OCI-LY7 (cell line): ENCODE measurements at regions not wholly inside any gene's neighbourhood (a gene's known extent, or its start where the extent isn't known, plus 50 kb on each side); places are given as distances from the start of the nearest gene placed in this dataset.

ENCODE experiments used
- BruUV-seq: library from RNA; stranded (reverse); fragments of 400-500 nt; replicated peaks from 2 replicates; lab custom pipeline; 2021; lab: Mats Ljungman, UMichigan
- CTCF ChIA-PET: fragments of 300-600 bp; sonication (Branson Sonifier 250); formaldehyde crosslinking; loops from one replicate; lab custom pipeline; 2022; ENCODE audit warnings: antibody characterized with exemption; ENCODE audit not compliant: unreplicated experiment; lab: Charles Lee
- POLR2A ChIA-PET: fragments of 300-600 bp; sonication (Branson Sonifier 250); formaldehyde crosslinking; loops from one replicate; lab custom pipeline; 2022; ENCODE audit warnings: antibody characterized with exemption; lab: Charles Lee
- DNase-seq: peaks from one replicate; pipeline ENCODE4 v3.0.0-alpha.2; 2015; ENCODE audit warnings: low spot score
- H2AFZ ChIP-seq: fragments of 200-600 bp; sonication (generic), shearing (Covaris generic); 2 replicates; pipeline ENCODE4 v1.6.1; 2014; ENCODE audit warnings: mild to moderate bottlenecking, antibody characterized with exemption, low read length, moderate library complexity
- H3K27ac ChIP-seq: fragments of 200-600 bp; sonication (generic); 2 replicates; pipeline ENCODE4 v1.5.1; 2014; ENCODE audit warnings: mixed run types, low read depth, mild to moderate bottlenecking, moderate library complexity, low read length, inconsistent platforms; ENCODE audit not compliant: poor library complexity, severe bottlenecking
- H3K36me3 ChIP-seq: fragments of 200-600 bp; sonication (generic); 2 replicates; pipeline ENCODE4 v1.6.1; 2014; ENCODE audit warnings: mild to moderate bottlenecking, antibody characterized with exemption, low read length, moderate library complexity, mixed read lengths; ENCODE audit not compliant: insufficient read depth
- H3K4me1 ChIP-seq: fragments of 200-600 bp; sonication (generic); 2 replicates; pipeline ENCODE4 v1.5.1; 2014; ENCODE audit warnings: mild to moderate bottlenecking, low read length; ENCODE audit not compliant: insufficient read depth, poor library complexity, severe bottlenecking
- H3K4me2 ChIP-seq: fragments of 200-600 bp; sonication (generic); 2 replicates; pipeline ENCODE4 v1.6.1; 2014; ENCODE audit warnings: mild to moderate bottlenecking, low read length
- H3K4me3 ChIP-seq: fragments of 200-600 bp; sonication (generic); 2 replicates; pipeline ENCODE4 v1.5.1; 2014; ENCODE audit warnings: mild to moderate bottlenecking, low read depth, low read length; ENCODE audit not compliant: poor library complexity, severe bottlenecking
- H3K79me2 ChIP-seq: fragments of 200-600 bp; sonication (generic); 2 replicates; pipeline ENCODE4 v1.6.1; 2016; ENCODE audit warnings: low read depth, mild to moderate bottlenecking, low read length, moderate library complexity, mixed read lengths; ENCODE audit not compliant: insufficient read depth
- H3K9me2 ChIP-seq: fragments of 200-600 bp; sonication (generic); 2 replicates; pipeline ENCODE4 v1.6.1; 2016; ENCODE audit warnings: mild to moderate bottlenecking, low read length, mixed read lengths; ENCODE audit not compliant: insufficient read depth
- H3K9me3 ChIP-seq: fragments of 200-600 bp; sonication (generic); 2 replicates; pipeline ENCODE4 v1.6.1; 2014; ENCODE audit warnings: mild to moderate bottlenecking, mixed run types, low read length, mixed read lengths
- H4K20me1 ChIP-seq: fragments of 200-600 bp; sonication (generic); 2 replicates; pipeline ENCODE4 v1.6.1; 2014; ENCODE audit warnings: mild to moderate bottlenecking, antibody characterized with exemption, low read length, moderate library complexity, mixed read lengths; ENCODE audit not compliant: insufficient read depth
- EZH2phosphoT487 ChIP-seq: fragments of 200-600 bp; sonication (generic); IDR thresholded peaks from 2 replicates; pipeline ENCODE4 v1.6.1; 2018; ENCODE audit warnings: low read depth, borderline replicate concordance, mild to moderate bottlenecking, mixed run types, antibody characterized with exemption, low read length, moderate library complexity, mixed read lengths
- intact Hi-C: fragments of 100-400 bp; cut with micrococcal nuclease; formaldehyde crosslinking; loops from one replicate; pipeline ENCODE4 v1.10.0; 2022; ENCODE audit not compliant: unreplicated experiment
- TF ChIP-seq, protein P1 (sequence below): fragments of 200-600 bp; sonication (generic); conservative IDR thresholded peaks from 2 replicates; pipeline ENCODE4 v1.5.1; 2014; ENCODE audit warnings: mild to moderate bottlenecking, antibody characterized with exemption, low read length, moderate library complexity, mixed read lengths

DNA sequence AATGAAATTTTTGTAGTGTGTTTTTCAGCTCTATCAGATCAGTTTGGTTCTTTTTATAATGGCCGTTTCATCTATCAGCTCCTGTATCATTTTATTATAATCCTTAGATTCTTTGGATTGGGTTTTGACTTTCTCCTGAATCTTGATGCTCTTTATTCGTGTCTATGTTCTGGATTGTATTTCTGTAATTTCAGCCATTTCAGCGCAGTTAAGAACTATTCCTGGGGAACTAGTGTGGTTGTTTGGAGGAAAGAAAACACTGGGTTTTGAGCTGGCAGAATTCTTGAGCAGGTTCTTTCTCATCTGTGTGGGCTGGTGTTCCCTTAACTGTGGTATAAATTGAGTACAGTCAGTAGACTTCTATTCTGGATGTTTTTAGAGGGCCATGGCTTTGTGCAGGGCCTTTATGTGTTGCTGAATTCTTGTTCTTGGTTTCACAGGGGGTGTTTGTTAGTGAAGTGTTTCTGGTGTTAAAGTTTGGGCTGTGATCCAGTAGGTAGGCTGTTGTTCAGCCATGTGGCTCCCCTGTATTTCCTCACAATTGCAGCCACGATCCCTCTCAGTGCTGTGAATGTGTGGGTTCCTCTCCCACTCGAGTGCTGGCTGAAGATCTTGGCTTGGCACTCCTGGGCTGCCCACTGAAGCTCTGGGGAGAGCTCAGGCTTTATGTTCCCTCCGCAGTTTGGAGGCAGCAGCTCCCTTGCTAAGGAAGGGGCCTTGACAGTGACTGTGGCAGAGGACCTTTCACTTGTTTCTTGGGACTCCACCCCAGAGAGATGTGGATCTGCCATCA, 56.0 kb upstream of the CCDC190 start:
- H2AFZ ChIP-seq = no peak overlapping the region
- H3K9me3 ChIP-seq = no peaks in the 10 kb centered on the region
- no peaks in the 10 kb centered on the region for H3K4me1 ChIP-seq
- TF ChIP-seq, protein P1, sequence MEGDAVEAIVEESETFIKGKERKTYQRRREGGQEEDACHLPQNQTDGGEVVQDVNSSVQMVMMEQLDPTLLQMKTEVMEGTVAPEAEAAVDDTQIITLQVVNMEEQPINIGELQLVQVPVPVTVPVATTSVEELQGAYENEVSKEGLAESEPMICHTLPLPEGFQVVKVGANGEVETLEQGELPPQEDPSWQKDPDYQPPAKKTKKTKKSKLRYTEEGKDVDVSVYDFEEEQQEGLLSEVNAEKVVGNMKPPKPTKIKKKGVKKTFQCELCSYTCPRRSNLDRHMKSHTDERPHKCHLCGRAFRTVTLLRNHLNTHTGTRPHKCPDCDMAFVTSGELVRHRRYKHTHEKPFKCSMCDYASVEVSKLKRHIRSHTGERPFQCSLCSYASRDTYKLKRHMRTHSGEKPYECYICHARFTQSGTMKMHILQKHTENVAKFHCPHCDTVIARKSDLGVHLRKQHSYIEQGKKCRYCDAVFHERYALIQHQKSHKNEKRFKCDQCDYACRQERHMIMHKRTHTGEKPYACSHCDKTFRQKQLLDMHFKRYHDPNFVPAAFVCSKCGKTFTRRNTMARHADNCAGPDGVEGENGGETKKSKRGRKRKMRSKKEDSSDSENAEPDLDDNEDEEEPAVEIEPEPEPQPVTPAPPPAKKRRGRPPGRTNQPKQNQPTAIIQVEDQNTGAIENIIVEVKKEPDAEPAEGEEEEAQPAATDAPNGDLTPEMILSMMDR = no peak
- TF ChIP-seq EZH2phosphoT487 = no peak
- H3K4me2 ChIP-seq = no peak overlapping the region
- no TSS peak for BruUV-seq
- H3K9me2 ChIP-seq = no peaks in the 10 kb centered on the region
- no peaks in the 10 kb centered on the region for H3K36me3 ChIP-seq
- no peaks in the 10 kb centered on the region for H4K20me1 ChIP-seq
- no peak for DNase-seq
- intact Hi-C loops = no loop called here
- CTCF ChIA-PET = no interaction called here
- no peaks in the 10 kb centered on the region for H3K79me2 ChIP-seq
- no peak overlapping the region for H3K4me3 ChIP-seq
- POLR2A ChIA-PET = interaction anchor here (0.6 kb wide), 1 partner anchor 43 kb away, joined by 3 read pairs; no protein-coding TSS in a partner anchor
- no peak overlapping the region for H3K27ac ChIP-seq

DNA sequence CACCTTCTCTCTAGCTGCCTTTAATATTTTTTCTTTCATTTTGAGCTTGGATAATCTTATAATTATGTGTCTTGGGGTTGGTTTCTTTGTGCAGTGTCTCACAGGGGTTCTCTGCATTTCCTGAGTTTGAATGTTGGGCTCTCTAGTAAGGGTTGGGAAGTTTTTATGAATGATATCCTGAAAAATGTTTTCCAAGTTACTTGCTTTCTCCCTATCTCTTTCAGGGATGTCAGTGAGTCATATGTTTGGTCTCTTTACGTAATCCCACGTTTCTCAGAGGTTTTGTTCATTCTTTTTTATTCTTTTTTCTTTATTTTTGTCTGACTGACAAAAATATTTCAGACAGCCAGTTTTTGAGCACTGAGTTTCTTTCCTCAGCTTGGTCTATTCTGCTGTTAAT, 55.4 kb upstream of the CCDC190 start:
- no peak overlapping the region for H3K27ac ChIP-seq
- H4K20me1 ChIP-seq = no peaks in the 10 kb centered on the region
- H3K36me3 ChIP-seq = no peaks in the 10 kb centered on the region
- H3K9me2 ChIP-seq = no peaks in the 10 kb centered on the region
- no peaks in the 10 kb centered on the region for H3K4me1 ChIP-seq
- BruUV-seq = no TSS peak
- H2AFZ ChIP-seq = no peak overlapping the region
- TF ChIP-seq, protein P1 = no peak
- TF ChIP-seq EZH2phosphoT487 = no peak
- DNase-seq = no peak
- ChIA-PET POLR2A (no interaction called here), CTCF (no interaction called here)
- intact Hi-C loops = no loop called here
- no peaks in the 10 kb centered on the region for H3K9me3 ChIP-seq
- no peaks in the 10 kb centered on the region for H3K79me2 ChIP-seq
- no peak overlapping the region for H3K4me2 ChIP-seq
- no peak overlapping the region for H3K4me3 ChIP-seq

DNA sequence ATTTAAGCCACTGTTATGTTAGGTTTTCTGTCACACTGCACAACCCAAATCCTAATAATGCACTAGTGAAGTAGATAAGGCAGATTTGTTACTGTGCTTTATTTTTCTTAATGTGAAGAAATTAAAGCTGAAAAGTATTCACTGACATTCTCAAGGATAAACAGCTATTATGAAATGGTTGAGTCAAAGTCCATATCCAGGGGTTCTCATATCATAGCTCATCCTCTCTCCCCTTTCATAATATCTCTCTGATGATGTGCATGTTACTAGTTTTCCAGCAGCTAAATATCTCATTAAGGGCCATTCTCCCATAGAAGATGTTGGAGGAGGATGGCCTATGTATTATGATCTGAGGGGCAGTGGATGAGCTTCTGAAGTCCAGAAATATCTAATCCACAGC, 53.6 kb upstream of the CCDC190 start:
- Histone ChIP-seq H3K4me2 (no peak overlapping the region), H3K27ac (no peak overlapping the region), H3K4me1 (no peaks in the 10 kb centered on the region), H3K79me2 (no peaks in the 10 kb centered on the region), H3K4me3 (no peak overlapping the region), H3K9me2 (no peaks in the 10 kb centered on the region), H4K20me1 (no peaks in the 10 kb centered on the region), H3K36me3 (no peaks in the 10 kb centered on the region), H3K9me3 (no peaks in the 10 kb centered on the region), H2AFZ (no peak overlapping the region)
- intact Hi-C loops = no loop called here
- TF ChIP-seq, protein P1 = no peak
- TF ChIP-seq EZH2phosphoT487 = no peak
- no peak for DNase-seq
- ChIA-PET CTCF (no interaction called here), POLR2A (no interaction called here)
- no TSS peak for BruUV-seq
